GM18870 (cell line): ENCODE measurements at regions not wholly inside any gene's neighbourhood (a gene's known extent, or its start where the extent isn't known, plus 50 kb on each side); places are given as distances from the start of the nearest gene placed in this dataset.
"Not testable (repeated sequence)": the region's sequence is repeated elsewhere in the genome, so short reads cannot be mapped to it uniquely, and the experiment has no call there.

ENCODE experiments used
- ATAC-seq: cut with Tn5 transposase; IDR thresholded peaks from one replicate; pipeline ENCODE4 v1.9.1; 2021; ENCODE audit warnings: moderate library complexity; ENCODE audit not compliant: unreplicated experiment

- not testable (repeated sequence) for ATAC-seq
These were observed 460.7 kb upstream of the PAPPA start for GRCh38 chr9:115692868-115693267.

- ATAC-seq, result no peak
These were observed 459.6 kb upstream of the PAPPA start for GRCh38 chr9:115694014-115694413.

GRCh38 chr9:115694991-115695390 is 458.6 kb upstream of the PAPPA start:
- ATAC-seq, result no peak

GRCh38 chr9:115712981-115713380 is 440.6 kb upstream of the PAPPA start:
- ATAC-seq, result no peak

GRCh38 chr9:115715666-115716065 is 437.9 kb upstream of the PAPPA start:
- ATAC-seq, result no peak

- ATAC-seq, result no peak
These were observed 436.3 kb upstream of the PAPPA start for GRCh38 chr9:115717298-115717697.

GRCh38 chr9:115717711-115718173 is 435.8 kb upstream of the PAPPA start:
- ATAC-seq, result no peak

- ATAC-seq, result no peak
These were observed 423.2 kb upstream of the PAPPA start for GRCh38 chr9:115730396-115730795.

- no peak for ATAC-seq
These were observed 422.7 kb upstream of the PAPPA start for GRCh38 chr9:115730845-115731244.

GRCh38 chr9:115733318-115734110 is 420.1 kb upstream of the PAPPA start:
- no peak for ATAC-seq

- no peak for ATAC-seq
These were observed 414.3 kb upstream of the PAPPA start for GRCh38 chr9:115739096-115739875.

- no peak for ATAC-seq
These were observed 412.6 kb upstream of the PAPPA start for GRCh38 chr9:115740986-115741385.

GRCh38 chr9:115743709-115744605 is 409.6 kb upstream of the PAPPA start:
- no peak for ATAC-seq

- no peak for ATAC-seq
These were observed 407.1 kb upstream of the PAPPA start for GRCh38 chr9:115746496-115746895.

GRCh38 chr9:115747731-115748130 is 405.9 kb upstream of the PAPPA start:
- no peak for ATAC-seq

GRCh38 chr9:115756736-115757135 is 396.9 kb upstream of the PAPPA start:
- ATAC-seq, result no peak

- no peak for ATAC-seq
These were observed 396.1 kb upstream of the PAPPA start for GRCh38 chr9:115757461-115757860.

- no peak for ATAC-seq
These were observed 395.1 kb upstream of the PAPPA start for GRCh38 chr9:115758441-115758840.

GRCh38 chr9:115759426-115759825 is 394.2 kb upstream of the PAPPA start:
- ATAC-seq, result no peak

GRCh38 chr9:115764645-115765044 is 388.9 kb upstream of the PAPPA start:
- no peak for ATAC-seq

- no peak for ATAC-seq
These were observed 388.5 kb upstream of the PAPPA start for GRCh38 chr9:115765060-115765459.
